ENCODE measurements at regions not wholly inside any gene's neighbourhood (a gene's known extent, or its start where the extent isn't known, plus 50 kb on each side); places are given as distances from the start of the nearest gene placed in this dataset.

DNA sequence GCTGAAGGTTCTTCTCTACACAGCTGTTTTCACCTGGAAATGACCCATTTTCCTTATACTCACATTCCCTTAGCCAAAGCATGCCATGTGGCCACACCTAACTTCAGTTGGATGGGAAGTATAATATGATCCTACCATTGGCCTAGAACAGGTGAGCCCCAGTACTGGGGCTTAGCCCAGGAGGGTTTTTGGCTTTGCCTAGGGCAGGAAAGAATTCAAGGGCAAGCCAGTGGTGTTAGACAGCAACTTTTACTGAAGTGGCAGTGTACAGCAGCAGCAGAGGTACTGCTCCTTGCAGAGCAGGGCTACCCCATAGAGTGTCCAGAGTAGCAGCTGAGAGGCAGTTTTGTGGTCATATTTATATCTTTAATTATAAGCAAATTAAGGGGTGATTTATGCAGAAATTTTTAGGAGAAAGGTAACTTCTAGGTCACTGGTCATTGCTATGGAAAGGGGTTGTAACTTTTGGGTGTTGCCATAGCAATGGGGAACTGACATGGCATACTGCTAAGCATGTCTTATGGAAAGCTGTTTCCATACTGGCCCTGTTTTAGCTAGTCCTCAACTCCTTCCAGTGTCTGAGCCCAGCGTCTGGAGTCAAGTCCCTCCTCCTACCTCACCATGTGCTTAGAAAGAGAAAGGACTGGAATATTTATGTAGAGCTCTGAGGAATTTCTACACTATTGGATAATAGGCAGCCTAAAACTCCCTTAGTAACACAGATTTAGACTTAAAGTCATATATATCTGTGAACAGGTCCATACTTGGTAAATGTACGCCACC is 109.0 kb upstream of the DTNA start:
- no peak for DNase-seq

DNA sequence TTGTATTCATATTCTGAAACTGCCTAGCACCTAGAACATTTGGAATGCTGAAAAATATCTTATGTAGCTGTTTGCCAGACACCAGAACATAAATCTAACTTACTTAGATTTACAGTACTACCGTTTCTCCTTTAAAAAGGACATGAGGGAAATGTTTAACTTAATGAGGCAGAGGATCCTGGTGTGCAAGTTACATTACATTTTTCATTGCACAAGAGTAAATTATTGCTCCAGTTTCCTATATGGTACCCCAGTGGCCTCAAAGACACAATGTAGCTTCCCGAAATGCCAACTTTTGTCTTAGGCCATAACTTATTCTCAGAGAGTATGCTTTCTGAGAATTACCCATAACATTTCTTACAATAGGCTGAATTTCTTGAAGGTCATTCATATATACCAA is 105.5 kb upstream of the DTNA start:
- no peak for DNase-seq

DNA sequence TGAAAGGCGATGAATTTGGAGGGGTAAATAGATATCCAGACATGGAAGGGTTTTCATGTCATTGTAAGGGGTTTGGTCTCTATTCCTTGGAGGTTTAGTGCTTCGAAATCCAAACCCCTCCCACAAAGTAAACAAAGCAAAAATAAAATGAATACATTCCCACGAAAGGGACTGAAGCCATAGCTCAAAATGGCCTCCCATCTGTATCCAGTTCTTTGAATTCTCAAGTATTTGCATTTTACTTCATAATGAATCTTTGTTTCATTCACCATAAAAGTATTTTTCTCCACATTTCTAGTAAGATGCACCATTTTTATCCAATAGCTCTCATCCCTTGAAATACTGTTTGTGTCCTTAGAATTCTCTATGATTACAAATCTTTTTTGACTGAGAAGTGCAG is 103.2 kb upstream of the DTNA start:
- DNase-seq, result no peak

GRCh38 chr18:34608064-34608463 is 102.0 kb upstream of the DTNA start:
- DNase-seq, result no peak

GRCh38 chr18:34609986-34610648 is 100.0 kb upstream of the DTNA start:
- DNase-seq, result no peak

GRCh38 chr18:34611904-34612303 is 98.2 kb upstream of the DTNA start:
- DNase-seq, result no peak

GRCh38 chr18:34620258-34620861 is 89.7 kb upstream of the DTNA start:
- DNase-seq, result no peak

DNA sequence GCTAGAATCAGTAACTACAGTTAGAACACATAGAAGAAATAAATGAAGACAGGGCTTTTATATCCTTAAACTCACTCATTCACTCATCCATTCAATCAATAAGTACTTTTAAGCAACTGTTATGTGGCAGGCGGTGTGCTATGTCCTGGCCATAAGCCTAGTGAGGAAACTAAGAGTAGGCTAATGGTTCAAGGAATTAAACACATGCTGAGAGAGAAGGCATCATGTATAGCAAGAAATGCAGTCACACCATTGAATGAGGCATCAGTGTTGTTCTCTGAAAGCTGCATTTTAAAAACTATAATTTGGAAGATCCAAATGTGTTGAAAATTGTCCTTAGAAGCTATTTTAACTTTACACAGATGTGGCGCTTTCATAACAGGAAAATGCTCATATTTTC is 86.5 kb upstream of the DTNA start:
- DNase-seq, result no peak

- DNase-seq, result no peak
Observed at GRCh38 chr18:34624551-34624950, 85.5 kb upstream of the DTNA start.

- no peak for DNase-seq
Observed at GRCh38 chr18:34626404-34627136, 83.5 kb upstream of the DTNA start.

DNA sequence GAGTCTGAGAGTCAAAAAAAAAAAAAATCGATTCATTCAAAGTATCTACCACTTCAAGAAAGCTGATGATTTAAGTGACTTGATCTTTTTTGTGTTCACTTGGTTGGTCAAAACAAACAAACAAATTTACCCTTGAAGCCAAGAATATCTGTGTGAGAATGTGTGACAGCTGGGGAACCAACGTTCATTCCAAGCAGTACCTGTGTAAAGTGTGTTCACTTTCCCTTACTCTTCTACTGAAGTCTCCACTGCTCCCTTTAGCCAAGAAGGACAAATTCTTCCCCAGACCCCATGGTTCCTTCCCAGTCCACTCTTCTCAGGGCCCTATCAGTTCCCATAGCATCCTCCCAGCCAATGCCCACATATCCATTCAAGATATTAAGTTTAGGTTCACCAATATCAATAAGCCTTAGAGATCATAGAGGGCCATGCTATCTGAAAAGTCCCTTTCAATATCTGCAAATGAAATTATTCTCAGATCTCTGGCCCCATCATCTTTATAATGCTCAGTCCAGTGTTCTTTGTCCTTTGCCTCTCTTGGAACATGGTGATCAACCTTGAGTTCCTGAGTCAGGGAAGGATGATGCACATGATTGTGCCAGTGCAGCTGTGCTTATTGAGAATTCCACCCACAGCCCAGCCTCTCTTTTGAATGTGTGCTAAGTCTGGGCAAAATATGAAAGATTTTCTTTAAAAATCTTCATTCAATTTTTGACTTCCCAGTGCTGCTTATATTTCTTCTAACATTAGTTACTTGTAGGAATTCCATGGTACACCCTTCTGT is 82.8 kb upstream of the DTNA start:
- DNase-seq, result no peak

- no peak for DNase-seq
Observed at GRCh38 chr18:34631093-34631966, 78.8 kb upstream of the DTNA start.

- DNase-seq, result no peak
Observed at GRCh38 chr18:34632321-34632720, 77.8 kb upstream of the DTNA start.

DNA sequence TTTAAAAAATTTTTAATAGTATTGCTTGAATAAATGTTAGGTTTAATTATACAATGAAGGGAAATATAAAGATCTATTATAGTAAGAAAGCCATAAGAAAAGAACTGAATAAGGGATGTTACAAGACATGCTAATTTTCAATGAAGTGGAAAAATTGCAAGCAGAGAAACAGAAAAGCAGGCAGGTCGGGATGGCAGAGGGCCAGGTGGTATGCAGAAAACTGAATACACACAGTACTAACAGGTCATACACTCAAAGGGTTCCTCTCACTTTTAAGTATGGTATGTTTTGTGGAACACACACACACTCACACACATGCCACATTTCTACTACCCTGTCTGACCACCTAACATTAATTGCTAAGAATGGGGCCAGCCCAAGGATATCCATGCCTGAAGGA is 76.7 kb upstream of the DTNA start:
- no peak for DNase-seq

GRCh38 chr18:34637094-34637801 is 72.8 kb upstream of the DTNA start:
- DNase-seq, result no peak

GRCh38 chr18:34639687-34640086 is 70.4 kb upstream of the DTNA start:
- DNase-seq, result no peak

GRCh38 chr18:34640276-34640675 is 69.8 kb upstream of the DTNA start:
- DNase-seq, result no peak

GRCh38 chr18:34643989-34644388 is 66.1 kb upstream of the DTNA start:
- DNase-seq, result no peak

DNA sequence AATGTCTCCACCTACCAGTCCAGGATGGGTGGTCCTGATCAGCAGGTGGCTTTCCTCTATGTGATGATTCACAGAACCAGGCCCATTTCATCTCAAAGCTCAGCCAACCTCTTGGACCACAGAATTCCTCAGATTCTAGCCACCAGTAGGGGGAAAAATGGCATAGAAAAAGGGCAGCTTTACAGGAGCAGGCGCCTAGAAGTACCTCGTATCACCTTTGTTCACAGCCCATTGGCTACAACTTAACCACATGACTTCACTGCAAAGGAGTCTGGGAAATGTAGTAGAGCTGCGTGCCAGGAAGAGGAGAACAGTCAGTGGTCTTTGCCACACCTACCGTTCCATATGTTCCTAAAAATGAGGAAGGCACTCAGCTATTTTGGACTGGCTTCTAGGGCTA is 62.8 kb upstream of the DTNA start:
- DNase-seq, result no peak

DNA sequence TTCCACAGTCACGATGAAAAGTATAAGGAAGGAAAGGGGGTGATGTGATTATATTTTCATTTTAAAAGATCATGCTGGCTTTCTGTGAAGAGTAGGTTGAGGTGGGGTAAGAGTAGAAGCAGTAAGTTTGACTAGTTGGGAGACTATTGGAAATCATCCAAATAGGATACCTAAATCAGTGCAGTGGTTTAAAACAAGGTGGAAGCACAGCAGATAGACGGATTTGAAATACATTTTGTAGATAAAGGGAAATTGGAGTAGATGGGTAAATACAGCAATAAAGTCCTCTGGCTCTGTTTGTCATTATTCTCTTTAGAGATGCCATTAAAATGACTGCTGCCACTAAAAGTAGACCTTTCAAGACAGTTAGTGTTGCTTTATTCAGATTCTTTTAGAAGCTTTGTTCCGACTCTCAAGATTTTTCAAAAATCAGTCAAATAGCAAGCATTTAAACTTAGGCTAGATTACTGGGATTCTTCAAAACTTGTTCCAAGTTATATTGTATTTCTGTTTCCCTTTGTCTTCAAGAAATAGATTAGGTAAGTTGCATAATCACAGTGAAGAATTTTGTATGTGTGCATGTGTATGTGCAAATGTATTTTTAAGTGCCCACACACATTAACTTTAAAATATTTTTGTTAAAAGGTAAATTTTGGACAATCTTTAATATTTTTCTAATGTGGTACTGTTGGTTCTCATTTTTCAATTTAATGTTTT is 61.7 kb upstream of the DTNA start:
- no peak for DNase-seq

All from NCI-H526 treated with DMSO at 0.1 percent for 48 hours (cell line).